Left renal pelvis (tissue), 4 donors: ENCODE measurements at regions not wholly inside any gene's neighbourhood (a gene's known extent, or its start where the extent isn't known, plus 50 kb on each side); places are given as distances from the start of the nearest gene placed in this dataset.

Experiments used
- DNase-seq, 4 donors: peaks; one replicate each; pipeline ENCODE4 v3.0.0-alpha.2; 2013; ENCODE audit warnings: low read depth in 4 of 4, low spot score in 3 of 4

GRCh38 chr17:71217769-71218168, 903.1 kb upstream of the SOX9 start:
- no peak for DNase-seq

GRCh38 chr17:71224824-71225575, 895.8 kb upstream of the SOX9 start:
- DNase-seq = no peak

GRCh38 chr17:71227841-71228240, 893.0 kb upstream of the SOX9 start:
- no peak for DNase-seq

GRCh38 chr17:71229070-71229469, 891.8 kb upstream of the SOX9 start:
- DNase-seq = no peak

- DNase-seq = no peak
These were observed 887.8 kb upstream of the SOX9 start for GRCh38 chr17:71232801-71233559.

GRCh38 chr17:71234349-71234748, 886.5 kb upstream of the SOX9 start:
- no peak for DNase-seq

- DNase-seq = no peak
These were observed 882.8 kb upstream of the SOX9 start for GRCh38 chr17:71237903-71238538.

GRCh38 chr17:71247441-71248015, 873.3 kb upstream of the SOX9 start:
- DNase-seq = no peak

- DNase-seq = no peak
These were observed 869.5 kb upstream of the SOX9 start for GRCh38 chr17:71251276-71251675.

GRCh38 chr17:71251951-71252350, 868.9 kb upstream of the SOX9 start:
- DNase-seq = no peak

- DNase-seq = no peak
These were observed 868.4 kb upstream of the SOX9 start for GRCh38 chr17:71252436-71252835.

GRCh38 chr17:71257096-71257495, 863.7 kb upstream of the SOX9 start:
- DNase-seq = no peak

- no peak for DNase-seq
These were observed 860.4 kb upstream of the SOX9 start for GRCh38 chr17:71260366-71260940.

- no peak for DNase-seq
These were observed 858.2 kb upstream of the SOX9 start for GRCh38 chr17:71262586-71262985.

- no peak for DNase-seq
These were observed 853.2 kb upstream of the SOX9 start for GRCh38 chr17:71267668-71268067.

GRCh38 chr17:71269201-71269600, 851.6 kb upstream of the SOX9 start:
- no peak for DNase-seq

GRCh38 chr17:71273441-71273840, 847.4 kb upstream of the SOX9 start:
- DNase-seq = no peak

GRCh38 chr17:71276079-71276478, 844.7 kb upstream of the SOX9 start:
- no peak for DNase-seq

- DNase-seq = no peak
These were observed 837.3 kb upstream of the SOX9 start for GRCh38 chr17:71283486-71283885.

- DNase-seq = no peak
These were observed 836.6 kb upstream of the SOX9 start for GRCh38 chr17:71284032-71284755.
